Activated CD8-positive, alpha-beta memory T cell treated with anti-CD3 and anti-CD28 coated beads for 24 hours (primary cell): ENCODE measurements at regions not wholly inside any gene's neighbourhood (a gene's known extent, or its start where the extent isn't known, plus 50 kb on each side); places are given as distances from the start of the nearest gene placed in this dataset.

Experiments
- DNase-seq: peaks from one replicate; pipeline ENCODE4 v3.0.0-alpha.2; 2020

DNA sequence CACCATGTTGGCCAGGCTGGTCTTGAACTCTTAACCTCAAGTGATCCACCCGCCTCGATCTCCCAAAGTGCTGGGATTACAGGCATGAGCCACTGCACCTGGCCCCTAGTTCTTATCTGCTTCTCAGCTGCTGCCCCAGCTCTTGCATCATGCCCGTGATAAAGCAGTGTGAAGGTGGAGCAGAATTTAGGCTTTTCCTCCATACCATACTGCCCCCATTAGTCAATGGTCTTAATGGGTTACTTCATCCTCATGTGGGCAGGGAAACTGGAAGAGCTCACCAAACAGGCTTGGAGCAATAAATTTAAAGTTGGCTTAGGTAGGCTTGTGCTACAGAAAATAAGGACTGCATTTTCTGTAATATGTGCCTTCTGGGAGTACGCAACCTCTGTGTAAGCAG, 636.9 kb upstream of the BOD1L1 start:
- DNase-seq: no peak

DNA sequence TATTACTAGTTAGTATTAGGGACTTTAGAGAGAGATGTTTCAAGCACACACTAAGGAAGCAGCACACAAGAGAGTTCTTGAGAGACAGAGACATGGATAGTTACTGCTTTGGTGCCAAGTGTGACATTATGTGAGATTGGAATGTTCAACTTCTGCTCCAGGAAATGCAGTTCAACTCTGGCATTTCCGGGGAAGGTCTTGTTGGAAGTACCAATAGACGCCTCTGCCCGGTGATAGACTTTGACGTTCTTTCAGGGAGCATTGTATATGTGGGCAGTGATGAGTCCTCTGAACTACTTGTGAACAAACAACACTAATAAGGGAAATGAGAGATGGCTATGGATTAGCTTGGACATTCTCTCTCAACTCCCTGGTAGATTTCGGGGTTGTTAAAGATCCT, 638.1 kb upstream of the BOD1L1 start:
- DNase-seq: no peak

DNA sequence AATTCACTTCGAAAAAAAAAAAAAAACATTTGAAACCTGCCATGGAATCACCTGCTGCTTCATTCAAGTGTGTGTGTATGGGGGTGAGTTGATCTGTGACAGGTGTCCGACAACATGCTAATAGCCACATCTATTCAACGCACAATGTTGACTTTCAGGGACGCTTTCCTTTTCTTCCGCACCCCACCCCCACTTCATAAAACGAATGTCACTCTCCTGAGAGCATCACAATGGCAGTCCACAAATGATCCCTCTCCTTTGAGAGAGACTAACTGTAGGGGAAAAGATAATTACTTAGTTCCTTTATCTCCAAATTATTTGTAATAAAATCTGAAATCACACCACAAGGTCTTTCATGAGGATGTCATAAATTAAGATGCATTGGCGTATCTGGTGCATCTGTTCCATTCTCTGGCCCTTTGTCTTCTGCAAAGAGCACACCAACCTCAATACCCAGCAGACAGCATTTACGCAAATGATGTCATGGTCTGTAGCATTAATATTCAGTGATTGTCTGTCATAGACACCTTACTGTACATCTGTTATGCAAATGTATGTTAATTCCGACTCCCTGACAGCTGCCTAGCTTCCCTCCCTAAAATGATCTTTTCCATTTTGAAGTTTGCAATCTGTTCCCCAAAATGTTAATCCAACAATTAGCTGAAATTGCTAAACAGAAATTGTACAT, 640.0 kb upstream of the BOD1L1 start:
- DNase-seq: no peak

DNA sequence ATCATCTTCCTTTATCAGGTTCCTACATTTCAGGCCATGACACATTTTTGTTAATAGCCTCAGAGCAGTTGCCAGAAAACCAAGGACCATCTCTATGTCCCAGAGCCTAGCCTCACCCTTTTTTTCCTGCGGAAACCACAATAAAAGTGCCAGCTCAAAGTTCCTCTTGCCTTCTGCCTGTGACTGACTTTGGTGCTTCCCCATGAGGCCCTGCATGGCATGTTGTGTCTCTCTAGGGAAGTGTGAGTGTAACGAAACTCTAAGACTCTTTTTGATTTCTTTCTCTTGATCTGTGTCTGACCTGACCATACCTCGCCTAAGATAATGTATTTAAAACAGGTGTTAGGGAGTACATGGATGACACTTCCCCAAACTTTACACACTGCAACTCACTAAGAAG, 642.3 kb upstream of the BOD1L1 start:
- DNase-seq: no peak

DNA sequence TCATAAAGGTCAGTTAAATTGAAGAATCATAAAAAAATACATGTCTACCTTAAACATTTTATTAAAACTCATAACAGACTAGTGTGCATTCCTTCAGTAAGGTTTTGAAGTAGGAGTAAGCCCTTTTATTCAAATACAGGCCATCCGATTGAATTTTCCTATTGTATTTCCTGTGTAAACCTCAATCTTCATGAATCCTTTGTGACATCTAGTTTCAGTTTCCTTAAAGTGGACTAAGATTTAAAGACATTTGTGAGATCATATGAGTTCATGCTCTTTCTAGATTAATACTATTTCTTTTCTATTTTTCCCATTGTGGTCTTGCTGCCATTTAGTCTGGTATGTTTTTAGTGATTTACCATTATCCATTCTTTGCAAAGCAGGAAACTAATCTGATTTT, 644.7 kb upstream of the BOD1L1 start:
- DNase-seq: no peak

DNA sequence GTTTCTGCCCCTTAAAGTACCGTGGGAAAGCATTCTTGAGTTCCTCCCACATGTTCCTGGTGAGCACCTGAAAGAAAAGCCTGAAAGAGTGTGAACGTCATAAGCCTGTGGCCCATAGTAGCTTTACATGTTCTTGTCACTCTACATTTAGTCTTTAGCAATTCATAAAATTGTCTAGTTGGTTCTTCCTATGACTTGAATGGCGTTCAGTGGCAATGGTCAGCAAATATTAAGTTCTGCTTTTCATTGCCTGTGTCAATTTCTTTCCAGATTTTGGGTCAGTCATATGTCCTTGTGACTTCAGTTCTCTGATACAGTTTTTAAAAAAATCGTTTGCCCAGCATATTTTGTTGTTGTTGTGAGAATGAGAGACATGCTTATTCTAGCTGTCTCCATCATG, 650.0 kb upstream of the BOD1L1 start:
- DNase-seq: no peak

DNA sequence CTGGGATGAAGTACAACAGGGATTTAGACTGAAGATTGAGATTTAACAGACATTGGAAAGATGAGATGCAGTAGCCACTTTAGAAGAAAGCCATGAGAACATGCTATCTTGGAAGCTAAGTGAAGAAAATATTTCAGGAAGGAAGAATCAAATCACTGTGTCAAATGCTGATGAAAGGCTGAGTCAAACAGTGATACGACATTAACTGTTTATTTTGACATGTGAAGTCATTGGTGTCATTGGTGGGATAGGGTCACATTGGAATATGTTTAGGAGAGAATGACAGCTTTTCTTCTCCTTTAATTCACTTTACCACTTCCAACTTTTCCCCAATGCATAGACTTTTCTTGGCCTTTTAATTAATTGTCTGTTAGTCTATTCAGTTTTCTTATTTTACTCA, 653.0 kb upstream of the BOD1L1 start:
- DNase-seq: no peak

DNA sequence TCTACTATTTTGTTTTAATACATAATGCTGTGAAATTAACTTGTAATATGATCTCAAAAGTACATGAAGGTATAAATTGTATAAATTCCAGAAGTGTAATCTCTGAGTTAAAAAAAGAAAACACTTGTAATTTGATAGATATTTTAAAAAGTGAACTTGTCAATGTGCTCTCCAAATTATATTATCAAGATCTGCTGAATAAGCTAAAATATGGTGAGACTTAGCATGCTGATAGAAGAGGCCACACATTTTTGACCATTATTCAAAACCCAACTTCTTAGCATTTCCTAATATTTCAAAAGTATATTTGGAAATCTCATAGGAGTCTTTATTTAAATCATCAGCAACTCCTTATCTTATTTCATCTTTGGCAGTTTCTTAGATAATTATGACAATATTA, 657.1 kb upstream of the BOD1L1 start:
- no peak for DNase-seq

DNA sequence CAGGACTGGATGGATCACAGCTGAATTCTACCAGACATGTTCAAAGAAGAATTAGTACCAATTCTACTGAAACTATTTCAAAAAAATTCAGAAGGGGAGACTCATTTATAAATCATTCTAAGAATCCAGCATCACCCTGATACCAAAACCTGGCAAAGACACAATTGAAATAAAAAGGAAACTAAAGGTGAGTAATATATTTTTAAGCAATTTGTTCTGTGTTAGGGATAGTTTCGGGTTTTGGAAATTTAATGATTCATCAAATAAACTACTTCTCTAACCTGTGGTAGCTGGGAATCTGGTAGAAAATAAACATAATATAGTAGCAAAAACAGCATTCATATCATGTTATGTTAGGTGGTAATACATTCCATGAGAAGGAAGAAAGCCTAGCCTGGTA, 662.2 kb upstream of the BOD1L1 start:
- DNase-seq: no peak

DNA sequence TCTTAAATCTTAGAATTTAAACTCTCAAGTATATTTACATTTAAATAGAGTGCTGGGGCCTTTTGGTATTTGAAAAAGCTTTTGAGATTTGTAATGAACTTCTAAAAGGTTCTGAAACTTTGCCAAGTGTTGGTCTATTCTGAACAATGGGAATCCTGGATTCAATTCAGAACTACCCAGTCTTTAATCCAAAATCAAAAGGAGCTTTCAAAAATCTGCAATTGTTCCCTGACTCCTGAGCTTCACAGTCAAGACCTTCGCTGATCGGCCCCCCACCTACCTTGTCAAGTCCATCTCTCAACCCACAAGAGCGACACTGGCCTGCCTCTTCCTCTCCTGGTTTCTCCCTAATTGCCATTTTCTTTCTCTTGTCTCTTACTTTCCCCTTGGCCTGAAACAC, 666.1 kb upstream of the BOD1L1 start:
- DNase-seq: no peak

DNA sequence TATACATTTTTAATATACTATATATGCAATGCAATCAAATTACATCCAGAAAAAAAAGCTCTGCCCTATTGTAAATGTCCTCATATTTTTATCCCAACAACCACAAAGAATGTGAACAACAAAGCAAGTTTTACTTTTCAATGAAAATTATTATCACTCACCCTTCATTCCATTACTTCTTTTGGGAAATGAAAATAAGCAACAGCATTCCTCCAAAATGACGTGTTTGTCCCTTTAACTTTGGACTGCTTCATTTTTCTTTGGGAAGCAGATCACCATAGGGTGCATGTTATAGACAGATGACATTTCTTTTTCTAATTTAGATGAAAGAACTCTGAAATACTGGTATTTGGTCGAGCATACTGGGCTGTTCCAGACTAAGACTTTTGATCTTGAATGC, 667.1 kb upstream of the BOD1L1 start:
- no peak for DNase-seq

DNA sequence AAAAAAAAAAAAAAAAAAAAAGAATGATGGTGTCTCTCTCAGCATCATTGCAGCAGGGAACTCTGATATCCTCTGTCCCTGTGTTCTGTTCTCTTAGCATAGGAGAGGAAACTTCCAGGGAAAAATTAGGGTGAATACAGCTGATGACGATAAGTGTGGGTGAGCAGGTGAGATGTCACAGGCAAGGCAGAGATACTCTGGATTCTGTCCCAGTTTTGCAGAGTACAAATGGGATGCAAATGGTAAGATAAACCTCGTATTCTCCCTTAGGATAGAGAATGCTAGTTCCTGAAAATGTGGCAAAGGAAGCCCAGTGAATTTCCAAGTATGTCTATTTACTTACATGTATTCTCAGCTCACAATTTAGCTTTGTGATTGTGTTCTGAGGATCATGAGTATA, 671.6 kb upstream of the BOD1L1 start:
- DNase-seq: no peak

DNA sequence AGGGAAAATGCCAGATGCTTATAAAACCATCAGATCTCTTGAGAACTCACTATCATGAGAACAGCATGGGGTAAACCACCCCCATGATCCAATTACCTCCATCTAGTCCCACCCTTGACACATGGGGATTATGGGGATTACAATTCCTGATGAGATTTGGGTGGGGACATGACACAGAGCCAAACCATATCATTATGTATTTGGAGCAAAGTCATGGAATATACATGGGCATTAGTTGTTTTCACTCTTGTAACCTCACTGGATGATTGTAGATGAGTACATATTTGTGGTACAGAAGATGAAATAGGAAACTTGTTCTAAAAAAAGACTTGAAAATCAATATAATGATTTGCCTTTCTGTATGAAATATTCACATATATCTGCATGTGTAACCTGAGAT, 674.5 kb upstream of the BOD1L1 start:
- DNase-seq: no peak

DNA sequence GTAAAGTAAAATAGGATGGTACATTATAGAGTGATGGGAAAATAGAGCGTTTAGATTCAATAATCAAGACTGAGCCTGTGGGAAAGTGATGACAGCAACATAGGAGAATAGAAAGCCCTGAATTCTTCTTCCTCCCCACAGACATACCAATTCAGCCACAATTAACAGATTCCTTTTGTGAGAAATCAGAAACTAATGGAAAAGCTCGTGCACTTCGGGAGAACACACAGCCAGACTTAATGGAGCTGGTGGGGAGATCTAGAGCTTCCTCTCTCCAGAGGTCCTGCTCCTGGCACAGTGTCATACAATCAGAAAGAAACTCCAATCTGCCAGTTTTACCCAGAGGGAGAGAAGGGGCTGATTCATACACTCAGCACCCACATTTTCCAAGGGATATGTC, 676.3 kb upstream of the BOD1L1 start:
- DNase-seq: no peak

DNA sequence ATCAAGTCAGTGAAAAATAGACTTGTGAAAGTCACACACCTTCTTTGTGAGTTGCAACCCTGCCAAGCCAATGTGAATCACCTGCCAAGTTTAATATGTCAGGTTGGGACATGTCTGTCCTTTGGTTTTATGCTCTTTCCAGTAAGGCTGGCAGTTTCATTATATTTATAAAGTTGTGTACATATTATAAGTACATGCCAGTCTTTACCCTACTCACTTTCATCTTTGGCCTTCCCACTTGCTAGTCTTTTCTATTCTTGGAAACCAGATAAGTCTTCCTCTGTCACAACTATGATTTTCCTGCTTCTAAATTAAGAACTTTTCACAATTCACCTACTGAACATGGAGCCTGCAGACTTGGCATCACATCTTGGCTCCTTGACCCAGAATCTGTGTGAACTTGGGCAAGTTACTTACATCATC, 680.7 kb upstream of the BOD1L1 start:
- no peak for DNase-seq

DNA sequence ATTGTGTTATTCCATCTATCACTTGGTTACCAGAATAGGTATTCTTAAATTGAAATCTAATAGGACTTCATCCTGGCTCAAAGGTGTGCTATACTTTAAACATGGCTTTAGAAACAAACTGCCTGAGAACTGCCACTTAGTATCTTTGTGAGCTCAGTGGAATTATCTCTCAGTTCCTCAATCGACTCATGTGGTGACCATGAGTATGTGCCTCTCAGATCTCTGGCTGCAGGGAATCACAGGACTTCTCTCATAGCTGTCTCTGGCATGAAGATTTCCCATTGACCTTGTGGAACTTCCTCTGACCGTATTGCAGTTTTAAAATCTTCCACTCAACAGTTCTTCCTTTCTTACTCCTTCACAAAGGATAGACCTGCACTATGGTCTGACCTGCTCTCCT, 681.9 kb upstream of the BOD1L1 start:
- DNase-seq: no peak

DNA sequence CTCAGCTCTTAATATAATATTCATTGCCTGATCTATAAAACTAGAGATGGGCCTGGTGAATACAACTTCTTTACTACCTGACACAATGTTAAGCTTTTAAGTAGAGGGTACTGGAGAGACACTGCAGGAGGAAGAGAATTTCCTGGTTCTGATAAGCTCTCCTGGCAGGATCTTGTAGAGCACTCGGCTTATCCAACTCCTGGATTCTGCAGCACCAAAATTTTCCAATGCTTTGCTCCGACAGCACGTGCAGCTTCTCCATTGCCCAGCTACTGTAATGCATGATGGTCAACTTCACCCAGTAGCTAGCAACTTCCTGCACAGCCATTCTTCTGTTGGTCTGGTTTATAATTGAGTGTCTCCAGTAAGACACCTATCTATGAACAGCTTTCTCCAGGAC, 686.2 kb upstream of the BOD1L1 start:
- DNase-seq: no peak

DNA sequence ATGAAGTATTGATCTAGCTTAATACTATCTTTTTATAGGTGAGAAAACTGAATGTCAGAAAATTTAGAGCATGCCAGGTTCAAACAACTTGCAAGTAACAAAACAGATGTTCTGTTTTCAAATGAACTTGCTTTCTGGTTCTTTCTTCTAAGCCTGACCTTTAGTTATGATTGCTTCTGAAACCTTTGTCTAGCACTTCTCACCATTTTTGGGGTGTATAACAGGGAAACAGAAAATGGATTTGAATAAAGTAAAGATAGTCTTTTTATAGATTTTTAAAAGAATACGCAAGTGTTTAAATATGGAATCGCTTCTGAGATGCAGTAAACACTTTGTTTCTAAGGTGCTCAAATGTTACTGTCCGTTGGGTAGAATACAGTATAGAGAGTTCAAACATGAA, 687.2 kb upstream of the CPEB2 start:
- DNase-seq: no peak

DNA sequence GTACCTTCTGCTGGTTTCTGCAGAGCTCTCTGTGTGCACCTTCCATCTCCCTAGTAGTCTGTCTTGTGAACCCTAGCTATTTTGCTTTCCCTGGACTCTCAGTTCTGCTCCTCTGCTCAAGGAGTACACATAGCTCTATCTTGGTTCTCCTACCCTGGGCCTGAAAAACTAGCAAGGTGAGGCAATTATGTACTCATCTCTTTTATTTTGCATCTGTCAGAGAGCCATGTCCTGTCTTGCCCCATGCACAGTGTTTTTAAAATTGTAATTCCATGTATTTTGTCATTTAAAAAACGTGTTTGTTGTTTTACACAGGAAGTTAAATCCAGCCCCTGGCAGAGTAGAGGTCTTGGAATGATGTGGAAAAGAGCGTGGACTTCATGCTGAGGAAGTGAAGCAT, 684.9 kb upstream of the CPEB2 start:
- no peak for DNase-seq

DNA sequence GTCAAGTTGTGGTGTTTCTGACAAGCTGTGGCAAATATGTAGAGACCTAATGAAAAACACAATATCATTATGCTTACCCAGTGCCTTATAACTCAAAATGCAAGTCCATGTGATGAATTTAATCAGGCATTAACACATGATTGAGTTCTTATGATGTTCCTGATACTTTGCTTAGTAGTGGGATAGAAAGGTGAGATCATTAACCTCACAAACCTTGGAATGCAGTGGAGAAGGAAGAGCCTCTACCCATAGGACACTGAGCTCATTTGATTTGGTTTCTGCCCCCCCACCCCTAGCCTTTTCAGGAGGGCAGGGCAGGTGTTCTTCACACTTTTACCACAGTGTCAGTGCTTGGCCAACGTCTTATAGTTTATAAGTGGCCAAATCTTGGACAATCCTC, 683.6 kb upstream of the CPEB2 start:
- no peak for DNase-seq

DNA sequence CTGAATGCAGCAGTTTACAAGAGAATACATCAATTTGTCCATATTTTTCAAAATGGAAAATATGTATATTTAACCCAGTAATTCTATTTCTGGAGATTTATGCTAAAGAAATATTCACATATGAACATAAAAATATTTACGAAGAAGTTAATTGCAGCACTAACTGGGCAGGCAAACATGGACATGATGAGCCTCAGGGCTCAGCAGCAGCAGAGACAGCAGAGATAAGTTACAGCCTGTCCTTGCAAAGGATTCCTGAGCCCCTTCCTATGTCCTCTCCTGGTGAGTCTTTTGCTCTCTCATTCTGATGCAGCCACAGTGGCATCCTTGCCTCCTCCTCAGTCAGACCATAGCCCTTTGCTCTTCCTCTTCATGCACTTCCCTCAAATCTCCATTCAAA, 680.6 kb upstream of the CPEB2 start:
- DNase-seq: no peak

DNA sequence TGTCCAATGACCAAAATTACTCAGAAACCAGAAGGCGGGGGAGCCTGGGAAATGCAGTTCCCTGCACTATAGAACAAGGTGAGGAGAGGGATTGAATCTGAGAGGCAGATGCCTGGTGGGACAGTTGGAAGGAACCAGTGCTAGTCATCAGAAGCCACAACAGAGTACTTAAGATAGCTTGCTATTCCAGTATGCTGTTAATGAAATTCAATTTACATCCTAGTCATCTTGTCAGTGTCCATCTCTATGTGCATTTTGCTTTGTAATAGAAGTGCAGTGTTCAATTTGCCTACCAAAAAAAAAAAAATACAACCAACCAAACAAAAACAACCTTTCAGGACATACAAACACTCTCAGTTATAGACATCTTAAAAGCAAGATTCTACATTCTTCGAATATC, 679.1 kb upstream of the CPEB2 start:
- DNase-seq: no peak

DNA sequence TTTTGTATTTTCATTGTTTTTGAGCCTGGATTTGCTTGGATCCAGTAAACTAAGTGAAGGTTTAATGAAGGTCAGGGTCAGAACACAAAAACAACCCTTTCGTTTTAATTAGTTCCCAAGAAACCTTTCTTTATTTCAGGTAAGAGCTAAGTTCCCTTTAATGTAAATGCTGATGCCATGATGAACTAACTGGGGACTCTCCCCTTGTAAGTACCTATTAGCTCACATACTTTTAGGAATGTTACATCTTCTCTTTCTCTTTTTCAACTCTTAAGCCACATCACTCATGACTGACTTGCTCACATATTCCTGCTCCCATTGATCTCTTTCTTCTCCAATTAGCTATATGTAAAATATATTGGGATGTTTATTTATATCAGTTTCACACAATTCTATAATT, 673.1 kb upstream of the CPEB2 start:
- DNase-seq: no peak

DNA sequence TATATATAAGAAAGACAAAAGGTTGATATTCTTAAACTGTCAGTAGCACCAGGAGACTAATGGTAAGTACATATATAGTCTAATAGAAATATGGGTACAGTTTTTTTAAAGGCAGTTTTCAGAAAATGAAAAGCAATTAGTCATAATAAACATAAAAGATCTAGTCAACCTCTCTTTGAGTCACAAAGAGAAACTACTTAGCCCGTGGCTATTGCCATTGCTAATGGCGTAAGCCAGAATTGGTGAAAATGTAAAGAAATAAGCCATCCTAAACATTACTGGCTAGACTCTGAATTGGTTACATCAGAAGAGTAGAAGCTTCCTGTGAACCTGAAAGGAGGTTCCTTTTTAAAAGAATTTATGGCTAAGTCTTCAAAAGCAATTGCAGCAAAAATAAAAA, 668.7 kb upstream of the CPEB2 start:
- DNase-seq: no peak

DNA sequence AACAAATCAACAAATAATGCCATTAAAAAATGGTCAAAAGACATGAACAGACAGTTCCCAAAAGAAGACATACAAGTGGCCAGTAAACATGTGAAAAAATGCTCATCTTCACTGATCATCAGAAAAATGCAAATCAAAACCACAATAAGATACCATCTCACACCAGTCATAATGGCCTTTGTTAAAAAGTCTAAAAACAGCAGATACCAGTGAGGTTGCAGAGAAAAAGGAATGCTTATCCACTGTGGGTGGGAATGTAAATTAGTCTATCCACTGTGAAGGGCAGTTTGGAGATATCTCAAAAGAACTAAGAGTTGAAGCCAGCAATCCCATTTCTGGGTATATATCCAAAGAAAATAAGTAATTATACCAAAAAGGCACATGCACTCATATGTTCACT, 668.1 kb upstream of the CPEB2 start:
- no peak for DNase-seq

DNA sequence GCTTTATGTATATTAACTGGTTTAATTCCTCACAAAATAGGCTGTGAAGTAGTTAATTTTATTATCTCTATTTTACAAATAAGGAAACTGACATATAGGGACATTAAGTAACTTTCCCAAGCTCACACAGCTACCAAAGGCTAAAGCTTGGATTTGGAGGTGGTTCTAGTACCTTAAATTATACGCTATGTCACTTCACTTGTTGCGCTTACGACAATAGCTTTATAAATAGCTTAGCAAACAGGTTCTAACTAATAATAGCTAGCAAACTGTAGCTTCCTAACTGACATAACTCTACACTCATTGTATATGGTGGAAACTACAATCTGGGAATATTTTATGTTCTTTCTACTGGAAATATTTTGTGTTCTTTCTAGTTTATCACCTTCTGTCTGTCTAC, 666.4 kb upstream of the CPEB2 start:
- no peak for DNase-seq
